ENCODE measurements at regions not wholly inside any gene's neighbourhood (a gene's known extent, or its start where the extent isn't known, plus 50 kb on each side); places are given as distances from the start of the nearest gene placed in this dataset.

- H2AK5ac ChIP-seq (ENCODE audit: low read length, severe bottlenecking): no peak overlapping the region
- DNase-seq: no peak
- H4K91ac ChIP-seq (ENCODE audit: low read length): no peak overlapping the region
- no peaks in the 10 kb centered on the region for H3K4me1 ChIP-seq (ENCODE audit: control insufficient read depth, insufficient read depth, low read depth, low read length)
- no peak overlapping the region for H2BK15ac ChIP-seq (ENCODE audit: low read depth, poor library complexity, severe bottlenecking)
- H3K4me2 ChIP-seq (ENCODE audit: low read length, poor library complexity, severe bottlenecking): no peak overlapping the region
- no peak overlapping the region for H2BK12ac ChIP-seq (ENCODE audit: low read length in 2 of 2)
- H3K18ac ChIP-seq (ENCODE audit: low read depth in 1 of 2, low read length in 2 of 2): no peak overlapping the region
- peaks cover 0 to 97% of the 10 kb centered on the region in 2 experiments for H3K36me3 ChIP-seq (ENCODE audit: control insufficient read depth in 1 of 2, insufficient read depth in 2 of 2, low read depth in 1 of 2, low read length in 2 of 2)
- no peak overlapping the region for H3K27ac ChIP-seq (ENCODE audit: low read length, poor library complexity, severe bottlenecking)
- no peaks in the 10 kb centered on the region for H3K27me3 ChIP-seq (ENCODE audit: control insufficient read depth in 1 of 2, insufficient read depth in 1 of 2, low read length in 2 of 2)
- no peaks in the 10 kb centered on the region for H3K9me3 ChIP-seq (ENCODE audit: control insufficient read depth, low read length)
- no peak overlapping the region for H4K8ac ChIP-seq (ENCODE audit: low read length)
- H3K79me1 ChIP-seq (replicated peaks; ENCODE audit: low read length, poor library complexity, severe bottlenecking): no peaks in the 10 kb centered on the region
- H3K4ac ChIP-seq (ENCODE audit: low read depth in 1 of 2, low read length in 2 of 2): no peak overlapping the region
- no peak overlapping the region for H2AFZ ChIP-seq (ENCODE audit: low read depth, low read length)
- no peak overlapping the region for H2BK120ac ChIP-seq (ENCODE audit: low read depth, low read length)
- no peak overlapping the region for H3K14ac ChIP-seq (ENCODE audit: low read length in 2 of 2)
- no peak overlapping the region for H3K23ac ChIP-seq (ENCODE audit: low read length in 2 of 2)
- H3K4me3 ChIP-seq (ENCODE audit: insufficient read depth in 1 of 2, low read depth in 1 of 2, low read length in 2 of 2): no peak overlapping the region
- WGBS: 89% methylated on average over 20 of the region's 20 CpGs
- no peak overlapping the region for H2BK5ac ChIP-seq (ENCODE audit: low read depth, low read length, poor library complexity, severe bottlenecking)
- no peak overlapping the region for H3K9ac ChIP-seq (ENCODE audit: low read length)
Observed at GRCh38 chr14:101028971-101029667, 125.6 kb upstream of the RTL1 start.

GRCh38 chr14:101029668-101030290, 126.3 kb upstream of the RTL1 start:
- Histone ChIP-seq H3K18ac (ENCODE audit: low read depth in 1 of 2, low read length in 2 of 2) (no peak overlapping the region), H4K91ac (ENCODE audit: low read length) (no peak overlapping the region), H3K27ac (ENCODE audit: low read length, poor library complexity, severe bottlenecking) (no peak overlapping the region), H3K4me2 (ENCODE audit: low read length, poor library complexity, severe bottlenecking) (no peak overlapping the region), H2AFZ (ENCODE audit: low read depth, low read length) (no peak overlapping the region), H4K8ac (ENCODE audit: low read length) (no peak overlapping the region), H3K9ac (ENCODE audit: low read length) (no peak overlapping the region), H3K23ac (ENCODE audit: low read length in 2 of 2) (no peak overlapping the region), H3K36me3 (ENCODE audit: control insufficient read depth in 1 of 2, insufficient read depth in 2 of 2, low read depth in 1 of 2, low read length in 2 of 2) (peaks cover 0 to 93% of the 10 kb centered on the region in 2 experiments), H2AK5ac (ENCODE audit: low read length, severe bottlenecking) (no peak overlapping the region), H2BK15ac (ENCODE audit: low read depth, poor library complexity, severe bottlenecking) (no peak overlapping the region), H3K9me3 (ENCODE audit: control insufficient read depth, low read length) (no peaks in the 10 kb centered on the region), H3K14ac (ENCODE audit: low read length in 2 of 2) (no peak overlapping the region), H2BK120ac (ENCODE audit: low read depth, low read length) (no peak overlapping the region), H3K4me1 (ENCODE audit: control insufficient read depth, insufficient read depth, low read depth, low read length) (no peaks in the 10 kb centered on the region), H3K4me3 (ENCODE audit: insufficient read depth in 1 of 2, low read depth in 1 of 2, low read length in 2 of 2) (no peak overlapping the region), H3K27me3 (ENCODE audit: control insufficient read depth in 1 of 2, insufficient read depth in 1 of 2, low read length in 2 of 2) (no peaks in the 10 kb centered on the region), H2BK5ac (ENCODE audit: low read depth, low read length, poor library complexity, severe bottlenecking) (no peak overlapping the region), H2BK12ac (ENCODE audit: low read length in 2 of 2) (no peak overlapping the region), H3K4ac (ENCODE audit: low read depth in 1 of 2, low read length in 2 of 2) (no peak overlapping the region), H3K79me1 (replicated peaks; ENCODE audit: low read length, poor library complexity, severe bottlenecking) (no peaks in the 10 kb centered on the region)
- 92% methylated on average over 23 of the region's 25 CpGs for WGBS
- no peak for DNase-seq

GRCh38 chr14:101030586-101030985, 127.1 kb upstream of the RTL1 start:
- H3K4me1 ChIP-seq (ENCODE audit: control insufficient read depth, insufficient read depth, low read depth, low read length): no peaks in the 10 kb centered on the region
- H2BK15ac ChIP-seq (ENCODE audit: low read depth, poor library complexity, severe bottlenecking): no peak overlapping the region
- H4K91ac ChIP-seq (ENCODE audit: low read length): no peak overlapping the region
- no peak overlapping the region for H3K4me3 ChIP-seq (ENCODE audit: insufficient read depth in 1 of 2, low read depth in 1 of 2, low read length in 2 of 2)
- no peak overlapping the region for H3K27ac ChIP-seq (ENCODE audit: low read length, poor library complexity, severe bottlenecking)
- H2AFZ ChIP-seq (ENCODE audit: low read depth, low read length): no peak overlapping the region
- H3K14ac ChIP-seq (ENCODE audit: low read length in 2 of 2): no peak overlapping the region
- H2AK5ac ChIP-seq (ENCODE audit: low read length, severe bottlenecking): no peak overlapping the region
- no peak overlapping the region for H3K4ac ChIP-seq (ENCODE audit: low read depth in 1 of 2, low read length in 2 of 2)
- no peak overlapping the region for H3K23ac ChIP-seq (ENCODE audit: low read length in 2 of 2)
- H2BK5ac ChIP-seq (ENCODE audit: low read depth, low read length, poor library complexity, severe bottlenecking): no peak overlapping the region
- no peak overlapping the region for H3K9ac ChIP-seq (ENCODE audit: low read length)
- H2BK120ac ChIP-seq (ENCODE audit: low read depth, low read length): no peak overlapping the region
- no peaks in the 10 kb centered on the region for H3K79me1 ChIP-seq (replicated peaks; ENCODE audit: low read length, poor library complexity, severe bottlenecking)
- peaks cover 0 to 93% of the 10 kb centered on the region in 2 experiments for H3K36me3 ChIP-seq (ENCODE audit: control insufficient read depth in 1 of 2, insufficient read depth in 2 of 2, low read depth in 1 of 2, low read length in 2 of 2)
- no peak overlapping the region for H2BK12ac ChIP-seq (ENCODE audit: low read length in 2 of 2)
- H3K27me3 ChIP-seq (ENCODE audit: control insufficient read depth in 1 of 2, insufficient read depth in 1 of 2, low read length in 2 of 2): no peaks in the 10 kb centered on the region
- no peaks in the 10 kb centered on the region for H3K9me3 ChIP-seq (ENCODE audit: control insufficient read depth, low read length)
- 89% methylated on average over 14 of the region's 14 CpGs for WGBS
- no peak for DNase-seq
- no peak overlapping the region for H4K8ac ChIP-seq (ENCODE audit: low read length)
- no peak overlapping the region for H3K18ac ChIP-seq (ENCODE audit: low read depth in 1 of 2, low read length in 2 of 2)
- H3K4me2 ChIP-seq (ENCODE audit: low read length, poor library complexity, severe bottlenecking): no peak overlapping the region

GRCh38 chr14:101031186-101031585, 127.7 kb upstream of the RTL1 start:
- Histone ChIP-seq H2BK15ac (ENCODE audit: low read depth, poor library complexity, severe bottlenecking) (no peak overlapping the region), H3K14ac (ENCODE audit: low read length in 2 of 2) (no peak overlapping the region), H3K9ac (ENCODE audit: low read length) (no peak overlapping the region), H2AFZ (ENCODE audit: low read depth, low read length) (no peak overlapping the region), H3K23ac (ENCODE audit: low read length in 2 of 2) (no peak overlapping the region), H3K4me1 (ENCODE audit: control insufficient read depth, insufficient read depth, low read depth, low read length) (no peaks in the 10 kb centered on the region), H3K4me3 (ENCODE audit: insufficient read depth in 1 of 2, low read depth in 1 of 2, low read length in 2 of 2) (no peak overlapping the region), H3K27ac (ENCODE audit: low read length, poor library complexity, severe bottlenecking) (no peak overlapping the region), H2AK5ac (ENCODE audit: low read length, severe bottlenecking) (no peak overlapping the region), H3K18ac (ENCODE audit: low read depth in 1 of 2, low read length in 2 of 2) (no peak overlapping the region), H4K91ac (ENCODE audit: low read length) (no peak overlapping the region), H3K79me1 (replicated peaks; ENCODE audit: low read length, poor library complexity, severe bottlenecking) (no peaks in the 10 kb centered on the region), H2BK120ac (ENCODE audit: low read depth, low read length) (no peak overlapping the region), H3K4ac (ENCODE audit: low read depth in 1 of 2, low read length in 2 of 2) (no peak overlapping the region), H4K8ac (ENCODE audit: low read length) (no peak overlapping the region), H3K4me2 (ENCODE audit: low read length, poor library complexity, severe bottlenecking) (no peak overlapping the region), H2BK12ac (ENCODE audit: low read length in 2 of 2) (no peak overlapping the region), H3K27me3 (ENCODE audit: control insufficient read depth in 1 of 2, insufficient read depth in 1 of 2, low read length in 2 of 2) (no peaks in the 10 kb centered on the region), H3K9me3 (ENCODE audit: control insufficient read depth, low read length) (no peaks in the 10 kb centered on the region), H2BK5ac (ENCODE audit: low read depth, low read length, poor library complexity, severe bottlenecking) (no peak overlapping the region), H3K36me3 (ENCODE audit: control insufficient read depth in 1 of 2, insufficient read depth in 2 of 2, low read depth in 1 of 2, low read length in 2 of 2) (peaks cover 0 to 93% of the 10 kb centered on the region in 2 experiments)
- no peak for DNase-seq
- WGBS: 87% methylated on average over 14 of the region's 14 CpGs
